GM21515 (cell line): ENCODE measurements at regions not wholly inside any gene's neighbourhood (a gene's known extent, or its start where the extent isn't known, plus 50 kb on each side); places are given as distances from the start of the nearest gene placed in this dataset.

Experiments used
- ATAC-seq: cut with Tn5 transposase; IDR thresholded peaks from one replicate; pipeline ENCODE4 v1.9.1; 2021; ENCODE audit not compliant: unreplicated experiment

DNA sequence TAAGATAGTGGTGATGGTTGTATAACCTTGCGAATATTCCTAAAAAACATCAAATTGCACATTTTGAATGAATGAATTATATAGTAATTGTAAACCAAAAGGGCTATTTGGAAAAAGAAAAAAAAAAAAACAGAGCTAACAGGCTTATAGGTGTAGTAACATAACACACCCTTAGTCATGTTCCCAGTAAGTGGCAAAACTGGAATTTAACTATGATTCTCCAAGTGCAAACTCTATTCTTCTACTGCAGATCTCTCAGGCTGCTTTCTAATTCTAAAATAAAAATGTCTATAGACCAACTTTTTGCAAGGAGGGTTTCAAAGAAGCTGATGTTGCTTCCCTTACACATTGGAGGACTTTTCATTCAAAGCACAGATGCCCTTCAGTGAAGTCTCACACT lies 293.2 kb upstream of the MON1B start:
- ATAC-seq, result no peak

GRCh38 chr16:76899767-76900166 lies 291.2 kb upstream of the MON1B start:
- no peak for ATAC-seq

GRCh38 chr16:76900285-76901263 lies 290.4 kb upstream of the MON1B start:
- ATAC-seq, result no peak

- no peak for ATAC-seq
Observed at GRCh38 chr16:76906552-76906951, 284.4 kb upstream of the MON1B start.

- ATAC-seq, result no peak
Observed at GRCh38 chr16:76910931-76911330, 280.1 kb upstream of the MON1B start.

DNA sequence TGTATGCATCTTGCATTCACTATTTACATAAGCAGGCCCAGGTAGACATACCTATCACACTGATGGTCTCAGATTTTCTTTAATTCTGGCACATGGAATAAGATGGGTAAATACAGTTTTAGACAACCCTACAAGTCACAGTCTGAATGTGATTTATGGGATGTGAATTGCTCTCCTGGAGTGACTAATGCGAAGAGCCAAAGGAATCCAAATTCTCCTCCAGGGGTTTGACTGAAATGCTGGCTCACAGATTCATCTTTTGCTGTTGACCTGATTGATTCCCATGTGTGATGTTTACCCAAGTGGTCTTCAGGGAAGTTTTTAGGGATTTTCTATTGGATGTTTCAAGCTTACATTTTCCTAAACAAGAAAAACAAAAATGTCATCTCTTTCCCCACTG lies 277.9 kb upstream of the MON1B start:
- ATAC-seq, result no peak

DNA sequence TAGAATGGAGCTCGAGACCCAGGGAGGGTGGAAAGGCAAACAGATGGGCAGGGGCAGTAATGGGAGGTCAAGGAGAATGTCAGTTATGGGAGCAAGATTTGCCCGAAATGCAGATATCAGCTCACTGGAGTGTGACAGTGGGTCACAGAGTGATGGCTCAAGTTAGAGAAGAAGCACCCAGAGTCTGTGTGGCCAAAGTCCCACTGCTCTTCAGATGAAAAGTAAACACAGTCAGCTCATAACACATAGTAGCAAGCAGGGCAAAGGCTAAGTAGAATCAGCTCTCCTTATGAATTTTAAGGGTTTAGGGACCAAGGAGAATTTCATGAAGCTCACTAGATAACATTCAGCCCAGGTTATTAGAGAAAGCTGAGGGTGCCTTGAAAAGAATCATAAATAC lies 264.9 kb upstream of the MON1B start:
- no peak for ATAC-seq

DNA sequence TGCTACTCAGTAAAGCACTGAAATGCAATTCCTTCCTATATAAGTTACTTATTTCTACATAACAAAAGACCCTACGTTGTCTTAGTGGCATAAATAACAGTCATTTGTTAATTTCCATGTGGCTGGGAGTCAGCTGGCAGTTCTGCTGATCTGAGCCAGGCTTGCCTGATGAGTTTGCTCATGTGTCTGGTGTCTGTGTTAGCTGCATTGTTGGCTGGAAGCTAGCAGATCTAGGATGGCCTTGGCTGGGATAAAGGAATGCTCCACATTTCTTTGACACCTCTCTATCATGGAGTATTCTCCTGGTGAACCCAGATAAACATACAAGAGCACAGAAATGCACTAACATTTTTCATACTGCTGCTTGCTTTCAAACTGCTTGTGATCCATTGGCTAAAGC lies 264.4 kb upstream of the MON1B start:
- no peak for ATAC-seq

GRCh38 chr16:76931186-76931585 lies 259.8 kb upstream of the MON1B start:
- no peak for ATAC-seq

DNA sequence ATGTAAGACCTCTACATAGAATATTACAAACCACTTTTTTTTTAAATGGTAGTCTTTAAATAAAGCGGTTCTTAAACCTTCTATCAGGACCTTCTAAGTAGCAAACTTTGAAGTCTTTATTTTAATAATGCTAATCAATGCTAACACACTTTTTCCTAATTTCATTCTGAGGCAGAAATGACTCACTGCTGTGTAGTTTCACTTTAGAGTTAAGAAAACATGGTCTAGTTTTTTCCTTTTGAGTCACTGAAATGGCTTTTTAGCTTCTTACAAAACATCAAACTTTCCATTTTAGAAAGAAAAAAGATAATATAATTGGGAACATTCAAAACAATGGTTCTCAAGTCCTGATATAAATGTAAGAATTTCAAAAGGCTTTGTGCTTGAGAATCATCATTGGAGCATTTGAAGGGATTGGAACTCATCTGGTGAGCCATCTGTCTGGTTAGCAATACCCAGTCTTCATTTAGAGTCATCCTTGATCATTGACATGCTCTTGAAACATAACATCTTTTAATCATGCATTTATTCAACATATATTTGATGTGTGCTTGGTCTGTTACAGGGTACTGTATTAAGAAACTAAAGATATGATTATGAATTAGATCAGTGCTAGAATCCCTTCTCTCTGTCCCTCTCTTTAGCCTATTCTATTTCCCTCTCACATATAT lies 258.3 kb upstream of the MON1B start:
- no peak for ATAC-seq

GRCh38 chr16:76940251-76940650 lies 250.7 kb upstream of the MON1B start:
- ATAC-seq, result no peak

GRCh38 chr16:76941113-76941512 lies 249.9 kb upstream of the MON1B start:
- ATAC-seq, result no peak

- ATAC-seq, result no peak
Observed at GRCh38 chr16:76942089-76942488, 248.9 kb upstream of the MON1B start.

DNA sequence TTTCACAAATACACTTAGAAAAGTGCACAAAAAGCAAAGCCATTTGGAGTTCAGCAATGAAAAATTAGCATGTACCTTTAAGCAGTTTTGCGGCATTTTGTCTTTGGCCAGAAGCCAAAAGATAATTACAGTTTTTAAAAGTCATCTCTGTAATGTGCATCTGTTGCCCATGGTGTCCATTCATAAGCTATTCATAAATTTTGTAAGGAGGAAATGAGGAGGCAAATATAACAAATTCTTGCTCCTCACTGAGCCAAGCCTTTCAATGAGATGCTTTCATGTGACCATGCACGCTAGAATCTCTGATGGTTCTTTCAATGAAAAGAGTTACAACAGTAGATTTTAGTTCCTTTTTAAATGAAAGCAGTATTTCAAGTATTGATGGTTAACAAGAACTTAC lies 247.1 kb upstream of the MON1B start:
- no peak for ATAC-seq

GRCh38 chr16:76946879-76947278 lies 244.1 kb upstream of the MON1B start:
- no peak for ATAC-seq

DNA sequence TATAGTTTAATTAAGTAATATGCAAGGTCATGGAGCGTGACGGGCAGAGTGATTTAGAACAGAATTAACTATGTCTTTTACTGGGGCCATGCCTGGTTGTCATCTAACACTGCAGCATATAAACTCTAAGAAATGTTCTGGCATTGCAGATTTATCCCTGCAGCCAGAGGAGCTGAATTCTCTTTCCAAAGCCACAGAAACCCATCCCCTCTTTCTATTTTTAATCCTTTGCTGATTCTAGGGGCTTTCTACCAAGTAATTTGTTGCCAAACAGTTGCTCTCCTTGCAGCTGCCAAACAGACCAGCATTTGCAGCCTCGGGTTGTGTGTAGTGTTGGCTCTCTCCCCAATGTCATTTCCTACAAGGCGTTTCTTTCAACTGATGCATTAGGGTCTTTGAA lies 243.2 kb upstream of the MON1B start:
- ATAC-seq, result no peak

DNA sequence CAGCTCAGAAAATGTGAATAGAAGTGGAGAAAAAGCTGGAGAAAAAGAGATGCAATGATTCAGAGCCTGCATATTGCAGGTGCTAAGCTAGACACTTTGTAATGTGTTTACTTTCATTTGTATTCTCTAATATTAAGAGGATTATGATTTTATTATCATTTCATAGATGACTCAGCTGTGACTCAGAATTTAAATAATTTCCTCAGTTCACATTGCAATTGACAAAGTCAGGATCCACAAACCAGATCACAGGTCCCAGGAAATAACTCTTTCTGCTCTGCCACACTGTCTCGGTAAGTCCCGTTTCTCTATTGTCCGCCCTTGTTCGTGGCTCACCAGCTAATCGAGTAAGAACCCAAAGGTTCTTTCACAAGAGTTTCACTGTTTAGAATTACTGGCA lies 235.4 kb upstream of the MON1B start:
- ATAC-seq, result no peak

DNA sequence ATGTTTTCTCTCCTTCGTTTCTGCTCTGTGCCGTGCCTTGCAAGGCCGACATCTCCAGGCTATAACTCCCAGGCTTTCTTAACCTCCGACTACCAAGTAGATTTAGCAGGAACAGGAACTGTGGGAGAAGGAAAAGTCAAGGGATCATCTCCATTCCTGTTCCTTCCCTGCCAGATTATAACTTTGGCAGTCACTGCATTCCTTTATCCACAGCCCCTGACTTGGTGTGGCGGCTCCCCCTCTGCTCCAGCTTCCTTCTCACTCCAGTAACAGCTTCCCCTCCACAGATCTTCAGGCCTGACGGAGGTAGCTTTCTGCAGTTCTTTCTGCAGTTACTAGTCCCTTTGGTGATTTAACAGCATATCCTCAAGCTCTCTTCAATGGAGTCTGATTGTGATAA lies 234.6 kb upstream of the MON1B start:
- no peak for ATAC-seq

GRCh38 chr16:76956841-76957240 lies 234.1 kb upstream of the MON1B start:
- ATAC-seq, result no peak

DNA sequence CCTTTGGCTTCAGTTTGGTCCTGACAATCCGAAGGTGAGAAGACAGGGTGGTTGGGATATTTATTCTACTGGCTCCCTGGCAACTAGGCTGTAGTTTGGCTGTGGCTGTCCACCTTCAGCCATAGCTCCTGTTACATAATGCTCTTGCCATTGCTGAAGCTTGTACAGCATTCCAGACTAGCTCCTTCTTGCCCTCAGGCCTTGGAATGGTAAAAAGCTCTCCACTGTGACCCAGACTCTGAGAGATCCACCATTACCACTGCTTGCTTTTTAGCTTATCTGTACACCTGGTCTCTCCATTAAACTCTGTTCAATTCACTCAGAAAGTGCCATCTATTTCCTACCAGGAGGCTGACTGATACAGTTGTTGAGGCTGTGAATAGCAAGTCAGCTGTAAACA lies 231.8 kb upstream of the MON1B start:
- no peak for ATAC-seq

DNA sequence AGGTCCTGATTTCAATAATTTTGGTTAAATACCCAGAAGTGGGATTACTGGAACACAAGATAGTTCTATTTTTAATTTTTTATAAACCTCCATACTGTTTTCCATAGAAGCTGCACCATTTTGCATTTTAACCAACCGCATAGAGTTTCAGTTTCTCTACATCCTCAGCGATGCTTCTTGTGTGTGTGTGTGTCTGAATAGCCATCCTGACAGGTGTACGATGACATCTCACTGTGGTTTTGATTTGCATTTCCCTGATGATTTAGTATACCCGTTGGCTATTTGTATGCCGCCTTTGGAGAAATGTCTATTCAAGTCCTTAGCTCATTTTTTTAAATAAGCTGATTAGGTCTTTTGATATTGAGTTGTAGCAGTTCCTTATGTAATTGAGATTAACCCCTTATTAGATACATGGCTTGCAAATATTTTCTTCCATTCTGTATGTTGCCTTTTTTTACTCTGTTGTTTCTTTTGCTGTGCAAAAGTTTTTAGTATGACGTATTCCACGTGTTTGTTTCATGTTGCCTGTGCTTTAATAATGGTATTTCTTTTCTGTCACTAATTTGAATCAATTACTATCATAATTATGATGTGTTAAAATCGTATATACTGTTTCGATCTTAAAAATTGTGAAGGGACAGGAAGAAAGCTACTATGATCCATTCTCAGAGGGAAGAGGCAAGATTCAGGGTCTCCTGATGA lies 227.2 kb upstream of the MON1B start:
- no peak for ATAC-seq
